GM19099 (cell line): ENCODE measurements at regions not wholly inside any gene's neighbourhood (a gene's known extent, or its start where the extent isn't known, plus 50 kb on each side); places are given as distances from the start of the nearest gene placed in this dataset.

Experiments used
- POLR2A ChIP-seq: IDR thresholded peaks from 3 replicates; pipeline ENCODE4 v1.6.1; 2011; ENCODE audit warnings: low read depth; ENCODE audit not compliant: insufficient read length; ENCODE audit errors: extremely low read depth

DNA sequence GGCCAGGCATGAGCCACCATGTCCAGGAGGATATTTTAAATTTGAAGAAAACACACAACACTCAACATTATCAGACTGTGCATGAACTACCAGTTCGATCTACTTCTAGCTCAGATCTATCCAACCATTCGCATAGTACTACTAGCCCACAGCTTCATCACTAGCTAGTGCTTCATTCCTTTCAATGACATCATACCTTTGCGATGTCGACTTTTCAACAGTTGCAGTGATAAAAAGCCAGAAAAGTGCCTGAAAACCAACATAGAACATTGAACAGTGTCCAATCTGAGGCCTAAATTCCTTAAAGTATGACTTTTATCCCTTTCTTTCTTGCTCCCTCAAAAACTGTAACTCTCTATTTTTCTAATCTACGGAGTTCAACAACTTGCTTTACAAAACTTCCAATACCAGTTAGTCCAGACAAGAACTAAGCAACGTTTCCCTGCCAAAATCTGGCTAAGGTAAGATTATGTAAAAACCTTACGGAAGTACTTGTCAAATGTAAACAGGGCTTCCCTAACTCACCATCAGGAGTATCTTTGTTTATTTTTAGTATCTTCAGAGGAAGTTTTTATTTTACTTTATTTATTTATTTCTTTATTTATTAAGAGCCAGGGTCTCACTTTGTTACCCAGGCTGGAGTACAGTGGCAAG, 434.0 kb upstream of the JARID2 start:
- TF ChIP-seq POLR2A: no peak

DNA sequence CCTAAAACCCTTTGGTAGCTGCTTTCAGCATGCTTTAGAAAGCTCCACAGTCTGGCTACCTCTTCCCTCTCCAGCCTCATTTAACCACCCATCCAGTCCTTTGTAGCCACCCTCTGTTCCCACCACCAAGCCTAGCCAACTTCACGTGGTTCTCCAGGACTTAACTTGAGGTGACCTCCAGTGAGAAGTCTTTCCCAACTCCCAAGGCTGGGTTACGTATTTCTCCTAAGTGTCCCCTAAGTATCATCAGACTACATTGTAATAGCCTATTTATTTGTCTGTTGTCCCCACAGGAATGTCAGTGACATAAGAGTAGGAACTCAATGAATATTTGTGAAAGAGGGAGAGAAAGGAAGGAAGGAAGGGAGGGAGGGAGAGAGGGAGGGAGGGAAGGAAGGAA, 431.9 kb upstream of the JARID2 start:
- no peak for TF ChIP-seq POLR2A

DNA sequence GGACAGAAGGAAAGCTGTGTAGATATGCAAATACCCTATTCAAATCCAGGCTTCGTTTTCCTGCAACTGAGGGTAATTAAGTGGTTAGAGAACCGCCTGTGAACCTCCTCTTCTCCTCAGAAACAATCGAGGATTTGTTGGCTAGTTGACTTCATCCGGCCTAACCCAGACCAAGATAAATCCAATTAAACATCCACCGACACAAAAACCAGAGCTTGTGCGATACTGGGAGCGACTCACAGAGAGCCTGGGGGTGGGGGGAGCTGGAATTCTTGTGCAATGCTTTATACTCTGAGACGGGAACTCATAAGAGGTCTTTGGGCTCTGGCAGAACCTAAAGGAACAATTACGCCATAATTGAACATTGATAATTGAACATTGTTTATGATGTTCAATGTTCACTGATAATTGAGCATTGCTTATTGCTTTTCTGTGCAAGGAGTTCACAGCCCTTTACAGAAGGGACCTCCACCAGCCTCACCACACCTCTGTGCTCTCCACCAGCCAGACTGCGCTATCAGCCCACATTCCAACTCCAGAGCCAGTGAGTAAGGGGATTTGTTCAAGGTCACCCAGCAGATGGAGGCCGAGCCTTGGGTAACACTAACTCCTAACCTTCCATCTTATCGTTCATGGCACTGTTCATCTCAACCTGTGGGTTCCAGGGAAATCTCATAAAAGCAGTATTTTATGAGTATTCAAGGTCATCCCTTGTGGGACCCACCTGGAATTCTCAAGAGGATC, 429.6 kb upstream of the JARID2 start:
- TF ChIP-seq POLR2A: no peak

DNA sequence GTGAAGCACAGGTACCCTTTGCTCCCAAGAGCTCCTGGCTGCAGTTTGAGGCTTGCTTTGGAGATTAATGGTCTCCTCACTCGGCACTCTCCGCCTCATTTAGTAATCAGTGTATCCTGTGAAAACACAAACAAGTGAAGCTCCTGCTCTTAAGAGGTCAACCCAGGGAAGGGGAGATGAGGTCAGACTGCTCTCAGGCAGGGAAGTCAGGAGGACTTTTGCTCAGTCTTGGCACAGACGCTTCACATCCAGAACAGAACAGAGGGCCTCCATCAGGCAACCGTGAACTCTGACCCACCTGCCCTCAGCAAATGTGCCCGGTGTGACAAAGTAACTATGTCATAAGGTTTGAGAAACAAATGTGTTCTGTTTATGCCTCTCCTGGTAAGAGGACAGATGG, 428.8 kb upstream of the JARID2 start:
- no peak for TF ChIP-seq POLR2A

DNA sequence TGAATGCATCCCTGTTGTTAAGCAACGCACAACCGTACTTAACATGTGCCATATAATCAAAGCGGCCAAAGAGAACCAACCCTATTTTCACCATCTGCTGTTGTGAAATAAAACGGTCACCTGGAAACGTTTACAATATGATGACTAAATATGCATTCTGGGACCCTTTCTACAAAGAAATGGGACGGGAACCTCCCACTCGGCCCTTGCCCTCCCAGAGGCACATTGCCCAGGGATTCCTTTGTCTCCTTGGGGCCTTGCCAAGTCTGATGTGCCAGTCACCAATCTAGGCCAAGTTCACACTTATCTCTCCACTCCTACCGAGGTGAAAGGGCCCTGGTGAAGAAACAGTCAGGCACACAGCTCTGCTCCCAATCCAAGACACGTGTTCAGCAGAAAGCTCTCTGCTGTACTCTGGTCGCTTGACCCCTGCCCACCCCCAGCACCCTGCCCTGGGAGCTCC, 427.4 kb upstream of the JARID2 start:
- TF ChIP-seq POLR2A: no peak

DNA sequence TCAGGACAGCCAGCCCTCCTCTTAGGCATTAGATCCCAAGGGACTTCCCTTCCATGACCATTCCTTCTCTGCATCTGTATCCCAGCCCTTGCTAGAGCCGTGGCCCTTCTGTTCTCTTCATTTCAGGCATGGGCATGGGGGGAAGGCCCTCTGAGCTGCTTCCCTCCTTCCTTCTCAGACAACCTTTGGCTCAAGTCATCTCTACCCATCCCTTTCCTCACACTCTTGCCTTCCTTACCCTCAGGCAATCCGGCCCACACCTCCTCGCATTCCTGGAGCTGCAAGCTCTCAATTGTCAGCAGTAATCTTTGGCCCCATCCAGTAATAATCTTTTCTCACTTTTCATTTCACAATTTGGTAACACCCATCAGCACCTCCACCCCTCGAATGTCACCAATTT, 426.9 kb upstream of the JARID2 start:
- no peak for TF ChIP-seq POLR2A

DNA sequence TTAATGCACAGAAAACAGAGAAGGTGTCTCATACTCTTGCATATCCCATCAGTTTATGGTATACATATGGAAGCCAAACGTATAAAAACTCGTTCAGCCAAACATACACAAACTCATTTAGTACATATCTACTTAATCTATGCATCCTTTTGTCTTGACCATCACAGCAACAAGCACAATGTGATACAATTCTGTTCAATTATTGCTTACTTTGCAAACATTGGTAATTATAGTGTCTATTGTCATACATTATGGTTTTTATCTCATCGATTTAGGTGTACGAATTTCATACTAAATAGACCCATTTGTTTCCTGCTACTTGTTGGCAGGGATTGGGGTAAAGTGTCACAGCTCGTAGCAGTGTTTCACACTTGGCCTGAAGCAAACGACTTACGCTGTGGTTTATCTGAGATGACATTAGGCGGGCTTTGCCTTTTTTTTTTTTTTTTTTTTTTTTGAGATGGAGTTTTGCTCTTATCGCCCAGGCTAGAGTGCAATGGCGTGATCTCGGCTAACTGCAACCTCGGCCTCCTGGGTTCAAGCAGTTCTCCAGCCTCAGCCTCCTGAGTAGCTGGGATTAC, 425.9 kb upstream of the JARID2 start:
- TF ChIP-seq POLR2A: no peak

DNA sequence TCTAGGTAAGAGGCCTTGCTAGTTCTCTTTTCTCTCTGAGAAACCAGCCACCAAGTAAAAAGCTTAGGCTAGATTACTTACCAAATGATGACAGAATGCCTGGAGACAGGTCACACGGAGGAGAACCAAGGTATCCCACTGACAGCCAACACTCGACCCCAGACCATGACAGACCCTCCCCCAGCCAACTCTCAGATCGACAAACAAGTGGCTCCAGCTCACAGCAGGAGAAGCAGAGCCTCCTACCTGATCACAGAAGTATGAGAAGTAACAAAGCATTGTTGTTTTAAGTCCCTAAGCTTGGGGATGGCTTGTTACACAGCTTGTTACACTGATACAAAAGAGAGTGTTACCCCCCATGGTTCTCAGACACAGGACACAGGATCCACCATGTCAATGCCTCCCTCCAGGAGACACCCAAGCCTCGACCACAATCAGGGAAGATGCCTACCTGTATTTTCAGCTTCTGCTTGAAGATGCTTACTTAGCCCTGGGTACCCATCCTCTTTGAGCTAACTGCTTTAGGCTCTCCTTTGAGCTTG, 423.8 kb upstream of the JARID2 start:
- TF ChIP-seq POLR2A: no peak

DNA sequence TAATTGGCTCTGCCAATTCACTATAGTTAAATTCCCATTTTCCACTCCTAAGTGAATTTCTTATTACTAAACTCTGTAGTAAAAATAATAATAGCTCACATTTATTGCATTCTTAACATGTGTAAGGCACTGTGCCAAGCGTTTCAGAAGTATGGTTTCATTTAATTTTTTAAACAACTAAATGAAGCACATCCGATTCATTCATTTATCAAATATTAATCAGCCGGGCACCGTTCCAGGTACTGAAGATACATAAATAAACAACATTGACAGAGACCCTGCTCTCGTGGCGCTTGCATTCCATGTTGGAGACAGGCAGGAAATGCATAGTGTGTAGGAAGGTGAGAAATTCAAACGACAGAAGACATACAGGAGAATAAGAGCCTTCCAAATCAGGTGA, 423.2 kb upstream of the JARID2 start:
- no peak for TF ChIP-seq POLR2A

DNA sequence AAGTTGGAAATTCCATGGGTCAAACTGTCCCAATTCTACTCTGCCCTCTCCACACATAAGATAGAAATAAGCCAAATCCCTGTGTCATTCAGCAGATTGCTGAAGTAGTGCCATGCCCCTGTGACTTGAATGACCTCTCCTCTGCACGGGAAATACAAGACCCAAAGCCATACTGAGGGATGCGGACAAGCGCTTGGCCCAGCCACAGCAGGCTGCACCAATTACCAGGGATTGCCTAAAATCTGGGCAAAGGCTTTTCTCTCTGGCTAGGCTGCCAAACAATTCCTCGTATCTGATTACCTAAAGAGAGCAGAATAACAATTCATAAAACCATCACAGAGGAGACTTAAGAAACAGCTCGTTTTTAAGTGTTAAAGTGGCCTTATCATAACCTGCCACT, 421.8 kb upstream of the JARID2 start:
- no peak for TF ChIP-seq POLR2A

DNA sequence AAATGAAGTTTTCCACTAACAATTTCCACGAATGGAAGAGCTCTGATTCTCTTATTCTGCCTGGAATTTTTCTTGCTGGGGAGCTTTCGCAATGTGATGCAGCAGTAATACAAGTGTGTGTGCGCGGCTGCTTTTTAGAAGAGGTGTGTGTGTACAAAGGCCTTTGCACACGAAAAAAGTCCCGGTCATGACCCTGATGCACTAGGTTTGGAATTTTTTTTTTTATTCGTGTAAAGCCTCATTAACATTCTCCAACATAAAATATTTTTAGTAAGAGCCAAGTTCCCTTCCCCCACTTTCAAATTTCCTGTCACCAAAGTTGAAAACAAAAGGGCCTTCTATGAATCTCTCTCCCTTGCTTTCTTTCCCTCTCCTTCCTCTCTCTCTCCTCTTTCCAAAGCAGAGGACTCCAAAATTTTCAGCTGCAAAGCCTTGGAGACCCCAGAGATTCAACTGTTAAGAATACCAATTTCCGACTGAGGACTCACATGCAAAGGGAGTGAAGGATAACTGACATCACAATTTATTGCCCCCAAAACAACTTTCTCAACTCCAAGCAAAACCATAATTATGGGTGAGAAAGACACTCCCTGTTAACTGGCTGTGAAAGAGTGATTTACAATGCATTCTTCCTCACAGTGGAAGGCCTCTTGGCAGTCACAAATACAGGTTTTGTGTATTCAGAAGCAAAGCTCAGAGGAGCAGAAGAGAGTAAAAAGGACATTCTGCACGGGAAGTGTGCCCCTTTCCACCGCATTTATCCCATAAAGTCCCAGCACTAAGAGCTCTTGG, 421.2 kb upstream of the JARID2 start:
- TF ChIP-seq POLR2A: no peak

DNA sequence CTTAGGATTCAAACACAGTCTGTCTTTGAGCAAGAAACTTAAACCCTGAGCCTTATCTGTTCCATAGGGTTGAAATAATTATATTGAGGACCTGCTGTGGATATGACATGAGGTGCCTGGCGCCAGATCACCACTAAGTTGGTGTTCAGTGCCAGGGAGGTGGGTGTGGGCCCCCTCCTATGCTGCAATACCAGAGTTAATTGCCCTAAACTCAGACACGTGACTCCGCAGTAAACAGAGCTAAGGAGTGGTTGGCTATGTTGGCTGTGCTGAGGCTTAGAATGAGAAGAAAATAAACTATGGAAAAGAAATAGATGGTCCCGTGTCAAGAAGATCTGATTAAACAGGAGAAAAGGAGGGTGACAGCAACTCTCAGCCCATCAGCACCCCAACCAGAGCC, 419.4 kb upstream of the JARID2 start:
- no peak for TF ChIP-seq POLR2A

DNA sequence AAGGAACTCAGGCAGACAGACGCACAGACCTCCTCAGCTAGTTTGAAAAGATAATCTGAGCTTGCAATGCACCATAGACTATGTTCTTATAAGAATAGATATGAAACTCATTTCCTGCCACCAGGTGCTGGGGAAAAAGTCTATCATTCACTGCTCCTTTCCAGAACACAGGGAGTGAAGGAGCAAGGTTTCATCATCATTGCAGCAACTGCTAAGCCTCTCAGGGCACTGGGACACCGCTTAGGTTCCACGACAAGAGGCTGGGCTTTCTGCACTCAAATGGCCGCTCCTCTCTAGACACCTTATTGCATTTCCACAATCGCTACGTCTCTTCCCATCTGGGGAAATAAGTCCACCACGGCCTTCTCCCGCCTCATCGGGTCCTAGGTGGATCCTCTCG, 418.5 kb upstream of the JARID2 start:
- no peak for TF ChIP-seq POLR2A

DNA sequence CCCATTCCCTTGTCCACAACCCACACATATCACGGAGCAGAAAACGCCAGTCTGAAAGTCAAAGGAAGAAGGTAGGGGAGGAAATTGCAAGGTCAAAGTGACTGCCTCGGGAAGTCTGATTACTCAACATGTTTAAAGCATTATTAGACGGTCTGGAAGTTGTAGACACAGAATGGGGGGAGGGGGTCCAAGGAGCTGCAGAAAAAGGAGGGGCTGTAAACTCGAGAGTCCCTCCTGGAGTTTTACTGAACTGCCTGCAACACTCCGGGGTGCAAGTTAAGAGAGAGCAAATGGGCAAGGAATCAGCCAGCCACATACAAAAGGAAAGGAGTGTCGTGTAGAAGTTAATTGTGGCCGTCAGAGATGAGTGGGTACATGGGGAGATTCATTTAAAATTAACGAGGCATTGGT, 417.7 kb upstream of the JARID2 start:
- no peak for TF ChIP-seq POLR2A

DNA sequence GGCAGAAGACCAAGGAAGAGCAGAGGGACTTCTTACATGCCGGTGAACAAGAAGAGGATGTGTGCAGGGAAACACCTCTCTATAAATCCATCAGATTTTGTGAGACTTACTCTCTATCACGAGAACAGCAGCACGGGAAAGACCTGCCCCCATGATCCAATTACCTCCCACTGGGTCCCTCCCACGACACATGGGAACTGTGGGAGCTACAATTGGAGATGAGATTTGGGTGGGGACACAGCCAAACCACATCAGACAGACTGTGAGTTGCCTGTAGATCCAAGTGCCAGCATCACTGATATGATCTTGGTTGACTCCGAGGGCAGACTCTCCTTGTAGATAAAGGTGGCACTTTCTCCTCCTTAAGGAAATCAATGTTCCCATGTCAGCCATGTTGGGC, 414.8 kb upstream of the JARID2 start:
- no peak for TF ChIP-seq POLR2A
